ENCODE measurements at regions not wholly inside any gene's neighbourhood (a gene's known extent, or its start where the extent isn't known, plus 50 kb on each side); places are given as distances from the start of the nearest gene placed in this dataset.
A peak's percentile ranks its signal among the peaks of the same experiment; 100 is the strongest.

DNA sequence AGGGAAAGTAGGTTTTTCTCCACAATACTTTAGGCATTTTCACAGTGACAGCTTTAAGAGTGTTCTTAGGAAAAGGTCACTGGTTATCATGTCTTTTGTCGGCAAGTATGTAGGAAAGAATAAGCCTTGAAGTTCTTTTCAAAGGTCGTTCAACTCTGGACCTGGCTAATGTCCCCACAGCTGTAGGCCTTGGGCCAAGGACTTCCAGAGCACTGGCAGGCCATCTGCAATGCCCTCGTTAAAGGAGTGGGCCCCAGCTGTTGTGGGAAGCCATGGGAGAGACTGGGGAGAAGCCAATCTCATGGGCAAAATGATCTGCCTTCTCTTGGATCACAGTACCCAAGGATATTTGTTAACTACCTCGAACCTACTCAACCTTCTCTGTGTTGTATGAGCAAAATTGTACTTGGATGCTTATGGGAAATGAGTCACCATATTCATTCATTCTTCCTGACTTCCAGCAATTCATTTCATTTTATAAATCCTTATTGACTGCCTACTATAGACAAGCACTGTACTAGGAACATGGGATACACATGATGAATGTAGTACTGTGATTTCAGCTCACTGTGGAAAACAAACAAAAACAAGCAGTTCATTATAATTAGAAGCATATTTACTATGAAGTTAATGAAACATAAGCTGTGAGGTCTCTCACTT lies 141.1 kb upstream of the KIT start:
- DNase-seq (peak in 1 of 2 donors; percentile 28), ATAC-seq (peak in 4 of 8 donors; percentile 48 to 83 (median 70))
- H3K36me3 ChIP-seq = no peaks in the 10 kb centered on the region
- H3K27me3 ChIP-seq = no peaks in the 10 kb centered on the region
- no peak overlapping the region for H3K4me3 ChIP-seq
- H3K9me3 ChIP-seq = peaks cover 0 to 8% (median 0%) of the 10 kb centered on the region in 11 donors
- WGBS, 2 donors = 34 to 37% methylated on average over 4 of the region's 4 CpGs
- intact Hi-C loops (cut with DNase I) = no loop called here
- H3K4me1 ChIP-seq = peaks cover 0 to 11% (median 0%) of the 10 kb centered on the region in 9 donors
- no peak overlapping the region for H3K27ac ChIP-seq
- TF ChIP-seq, protein P1, sequence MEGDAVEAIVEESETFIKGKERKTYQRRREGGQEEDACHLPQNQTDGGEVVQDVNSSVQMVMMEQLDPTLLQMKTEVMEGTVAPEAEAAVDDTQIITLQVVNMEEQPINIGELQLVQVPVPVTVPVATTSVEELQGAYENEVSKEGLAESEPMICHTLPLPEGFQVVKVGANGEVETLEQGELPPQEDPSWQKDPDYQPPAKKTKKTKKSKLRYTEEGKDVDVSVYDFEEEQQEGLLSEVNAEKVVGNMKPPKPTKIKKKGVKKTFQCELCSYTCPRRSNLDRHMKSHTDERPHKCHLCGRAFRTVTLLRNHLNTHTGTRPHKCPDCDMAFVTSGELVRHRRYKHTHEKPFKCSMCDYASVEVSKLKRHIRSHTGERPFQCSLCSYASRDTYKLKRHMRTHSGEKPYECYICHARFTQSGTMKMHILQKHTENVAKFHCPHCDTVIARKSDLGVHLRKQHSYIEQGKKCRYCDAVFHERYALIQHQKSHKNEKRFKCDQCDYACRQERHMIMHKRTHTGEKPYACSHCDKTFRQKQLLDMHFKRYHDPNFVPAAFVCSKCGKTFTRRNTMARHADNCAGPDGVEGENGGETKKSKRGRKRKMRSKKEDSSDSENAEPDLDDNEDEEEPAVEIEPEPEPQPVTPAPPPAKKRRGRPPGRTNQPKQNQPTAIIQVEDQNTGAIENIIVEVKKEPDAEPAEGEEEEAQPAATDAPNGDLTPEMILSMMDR (IDR thresholded peaks at IDR 0.05) = no peak

DNA sequence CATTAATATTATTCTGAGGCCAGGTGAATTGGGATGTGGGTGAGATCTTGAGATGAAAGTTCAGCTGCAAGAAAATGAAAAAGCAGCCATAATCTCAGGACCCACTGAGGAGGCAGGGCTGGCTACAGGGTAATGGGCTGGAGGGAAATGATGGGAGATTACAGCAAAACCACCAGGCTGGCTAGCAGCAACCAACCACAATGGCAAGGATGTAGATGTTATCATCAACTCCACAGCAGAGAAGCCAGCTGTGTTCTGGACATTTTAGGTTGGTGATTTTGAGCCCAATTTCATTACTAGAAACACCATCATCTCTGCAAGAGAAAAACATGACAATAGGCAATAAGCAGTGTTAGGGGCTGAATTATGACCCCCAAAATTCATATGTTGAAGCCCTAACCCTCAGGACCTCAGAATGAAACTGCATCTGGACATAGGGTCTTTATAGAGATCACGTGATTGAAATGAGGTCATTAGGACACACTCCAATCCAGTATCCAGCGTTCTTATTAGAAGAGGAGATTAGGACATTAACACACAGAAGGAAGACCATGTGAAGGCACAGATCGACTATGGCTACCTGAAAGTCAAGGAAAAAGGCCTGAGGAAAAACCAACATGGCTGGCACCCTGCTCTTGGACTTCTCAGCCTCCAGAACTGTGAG lies 139.8 kb upstream of the KIT start:
- Histone ChIP-seq H3K4me3 (no peak overlapping the region), H3K36me3 (no peaks in the 10 kb centered on the region), H3K9me3 (peaks cover 0 to 17% (median 6%) of the 10 kb centered on the region in 11 donors), H3K27me3 (no peaks in the 10 kb centered on the region), H3K4me1 (peaks cover 0 to 11% (median 0%) of the 10 kb centered on the region in 9 donors), H3K27ac (no peak overlapping the region)
- TF ChIP-seq, protein P1 (IDR thresholded peaks at IDR 0.05) = no peak
- no peak for DNase-seq
- intact Hi-C loops (cut with DNase I) = no loop called here
- WGBS, 2 donors = 92 to 93% methylated on average over 3 of the region's 3 CpGs
- no peak for ATAC-seq

DNA sequence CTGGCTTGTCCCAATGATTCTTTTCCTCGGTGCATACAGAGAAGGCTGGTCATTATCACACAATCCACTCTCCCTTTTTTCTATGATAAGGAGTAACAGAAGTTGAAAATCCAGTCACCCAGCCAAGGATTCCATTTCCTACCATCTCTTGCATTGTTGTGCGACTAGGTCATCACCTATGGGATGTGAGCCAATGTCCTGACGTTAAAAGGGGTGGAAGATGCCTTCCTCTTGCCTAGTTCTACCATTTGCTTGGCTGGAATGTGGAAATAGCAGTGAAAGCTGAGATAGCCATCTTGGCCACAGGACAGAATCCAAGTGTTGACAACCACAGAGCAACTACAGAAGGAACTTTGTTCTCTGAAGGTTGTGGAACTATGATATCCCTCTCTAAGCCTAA lies 132.2 kb upstream of the KIT start:
- no peaks in the 10 kb centered on the region for H3K27me3 ChIP-seq
- ATAC-seq (peak in 1 of 8 donors; percentile 25), DNase-seq (no peak)
- no peak overlapping the region for H3K4me3 ChIP-seq
- intact Hi-C loops (cut with DNase I) = no loop called here
- H3K27ac ChIP-seq = no peak overlapping the region
- TF ChIP-seq, protein P1 (IDR thresholded peaks at IDR 0.05) = no peak
- H3K4me1 ChIP-seq = no peaks in the 10 kb centered on the region
- peaks cover 0 to 11% (median 6%) of the 10 kb centered on the region in 11 donors for H3K9me3 ChIP-seq
- 30 to 40% methylated on average over 3 of the region's 3 CpGs for WGBS, 2 donors
- no peaks in the 10 kb centered on the region for H3K36me3 ChIP-seq

- H3K4me1 ChIP-seq = no peaks in the 10 kb centered on the region
- H3K27me3 ChIP-seq = no peaks in the 10 kb centered on the region
- H3K27ac ChIP-seq = no peak overlapping the region
- H3K9me3 ChIP-seq = peaks cover 0 to 11% (median 6%) of the 10 kb centered on the region in 11 donors
- 74 to 81% methylated on average over 4 of the region's 4 CpGs for WGBS, 2 donors
- TF ChIP-seq, protein P1 (IDR thresholded peaks at IDR 0.05) = no peak
- H3K36me3 ChIP-seq = no peaks in the 10 kb centered on the region
- ATAC-seq = no peak
- DNase-seq = no peak
- intact Hi-C loops (cut with DNase I) = no loop called here
- H3K4me3 ChIP-seq = no peak overlapping the region
These were observed 131.2 kb upstream of the KIT start for GRCh38 chr4:54526560-54526959.
